Psoas muscle (tissue), 7 donors: ENCODE measurements at regions not wholly inside any gene's neighbourhood (a gene's known extent, or its start where the extent isn't known, plus 50 kb on each side); places are given as distances from the start of the nearest gene placed in this dataset.

Source experiments
- ATAC-seq, 4 donors: fragments of 200-7000 bp; cut with Tn5 transposase; one replicate each; pipeline ENCODE4 v1.9.1; 2020; ENCODE audit warnings: moderate library complexity in 3 of 4, mild to moderate bottlenecking in 2 of 4
- DNase-seq, 2 donors: peaks; one replicate each; pipeline ENCODE4 v3.0.0-alpha.2; 2020
- H3K27ac ChIP-seq: fragments of 200-600 bp; one replicate; pipeline ENCODE4 v1.8.0; 2022
- H3K27me3 ChIP-seq, 3 donors: fragments of 200-600 bp in 1 of 3; one replicate each; pipeline versions ENCODE4 v1.6.1 to v1.8.0; 2013 to 2022; ENCODE audit warnings: low read length in 2 of 3, mild to moderate bottlenecking in 2 of 3, moderate library complexity in 1 of 3; ENCODE audit not compliant: insufficient read depth in 3 of 3
- H3K36me3 ChIP-seq, 2 donors: fragments of 200-600 bp in 1 of 2; one replicate each; pipeline versions ENCODE4 v1.6.1 to v1.8.0; 2013 to 2022; ENCODE audit warnings: low read depth in 1 of 2, mild to moderate bottlenecking in 1 of 2, moderate library complexity in 1 of 2; ENCODE audit not compliant: insufficient read depth in 1 of 2
- H3K4me1 ChIP-seq: fragments of 200-600 bp; one replicate; pipeline ENCODE4 v1.8.0; 2022
- H3K4me3 ChIP-seq: fragments of 200-600 bp; one replicate; pipeline ENCODE4 v1.8.0; 2022; ENCODE audit warnings: mild to moderate bottlenecking
- H3K9me3 ChIP-seq: fragments of 200-600 bp; one replicate; pipeline ENCODE4 v1.8.0; 2022
- WGBS, 3 donors: extraction: QIAGEN DNeasy Blood & Tissue Kit; methylation state at CpG; one replicate each; pipeline versions ENCODE4 v1.1.6 to v1.1.7; 2013; 5-methylcytosine and 5-hydroxymethylcytosine counted together
- intact Hi-C, 2 donors: fragments of 100-400 bp; cut with DNase I; formaldehyde crosslinking; loops; one replicate each; pipeline versions ENCODE4 v1.11.0 to v1.14.2; 2022
- TF ChIP-seq, protein P1 (sequence below): fragments of 200-600 bp; IDR thresholded peaks from one replicate; pipeline ENCODE4 v1.8.0; 2022; ENCODE audit warnings: antibody characterized with exemption
- donor health status: healthy with polysubstance abuse.
- donor health status: DM: no; HTN: no; CAD: no; lungs with moderate emphysema.
- donor health status: Bipolar disorder and iron deficiency.
- donor health status: healthy.
- donor health status: DM: yes; HTN: yes; CAD: no.
- donor health status: DM: no; HTN: no; CAD: no.
- donor health status: DM: yes; HTN: yes; CAD: no.

DNA sequence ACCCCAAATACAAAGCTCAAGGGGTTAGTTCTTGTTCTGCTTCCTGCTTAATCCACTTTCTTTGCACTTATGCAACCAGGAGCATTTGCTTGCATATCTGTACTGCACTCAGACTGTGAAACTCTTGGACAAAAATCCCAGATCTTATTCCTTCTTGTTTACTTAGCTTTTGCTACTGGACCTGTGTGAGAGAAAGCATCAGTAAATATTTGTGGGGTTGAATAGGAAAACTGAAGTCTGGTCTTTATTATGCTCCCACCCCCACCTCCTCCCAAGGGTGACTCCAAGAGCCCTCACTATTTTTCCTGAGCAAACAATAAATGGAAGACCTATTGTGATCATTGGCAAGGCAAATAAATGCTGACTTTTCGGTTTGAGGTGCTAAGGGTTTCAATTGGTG is 57.1 kb upstream of the VSTM2A start:
- no peaks in the 10 kb centered on the region for H3K36me3 ChIP-seq
- no peak for ATAC-seq
- WGBS, 3 donors = 73 to 77% (median 76%) methylated on average over 1 of the region's 1 CpG
- TF ChIP-seq, protein P1, sequence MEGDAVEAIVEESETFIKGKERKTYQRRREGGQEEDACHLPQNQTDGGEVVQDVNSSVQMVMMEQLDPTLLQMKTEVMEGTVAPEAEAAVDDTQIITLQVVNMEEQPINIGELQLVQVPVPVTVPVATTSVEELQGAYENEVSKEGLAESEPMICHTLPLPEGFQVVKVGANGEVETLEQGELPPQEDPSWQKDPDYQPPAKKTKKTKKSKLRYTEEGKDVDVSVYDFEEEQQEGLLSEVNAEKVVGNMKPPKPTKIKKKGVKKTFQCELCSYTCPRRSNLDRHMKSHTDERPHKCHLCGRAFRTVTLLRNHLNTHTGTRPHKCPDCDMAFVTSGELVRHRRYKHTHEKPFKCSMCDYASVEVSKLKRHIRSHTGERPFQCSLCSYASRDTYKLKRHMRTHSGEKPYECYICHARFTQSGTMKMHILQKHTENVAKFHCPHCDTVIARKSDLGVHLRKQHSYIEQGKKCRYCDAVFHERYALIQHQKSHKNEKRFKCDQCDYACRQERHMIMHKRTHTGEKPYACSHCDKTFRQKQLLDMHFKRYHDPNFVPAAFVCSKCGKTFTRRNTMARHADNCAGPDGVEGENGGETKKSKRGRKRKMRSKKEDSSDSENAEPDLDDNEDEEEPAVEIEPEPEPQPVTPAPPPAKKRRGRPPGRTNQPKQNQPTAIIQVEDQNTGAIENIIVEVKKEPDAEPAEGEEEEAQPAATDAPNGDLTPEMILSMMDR = no peak
- no peaks in the 10 kb centered on the region for H3K4me1 ChIP-seq
- H3K9me3 ChIP-seq = no peaks in the 10 kb centered on the region
- H3K27ac ChIP-seq = no peak overlapping the region
- DNase-seq = no peak
- H3K4me3 ChIP-seq = no peak overlapping the region
- no peaks in the 10 kb centered on the region for H3K27me3 ChIP-seq
- intact Hi-C loops = no loop called here
